GM18858 (cell line): ENCODE measurements at regions not wholly inside any gene's neighbourhood (a gene's known extent, or its start where the extent isn't known, plus 50 kb on each side); places are given as distances from the start of the nearest gene placed in this dataset.
"Not testable (repeated sequence)": the region's sequence is repeated elsewhere in the genome, so short reads cannot be mapped to it uniquely, and the experiment has no call there.

Experiments used
- ATAC-seq: cut with Tn5 transposase; IDR thresholded peaks from one replicate; pipeline ENCODE4 v1.9.1; 2021; ENCODE audit not compliant: unreplicated experiment

DNA sequence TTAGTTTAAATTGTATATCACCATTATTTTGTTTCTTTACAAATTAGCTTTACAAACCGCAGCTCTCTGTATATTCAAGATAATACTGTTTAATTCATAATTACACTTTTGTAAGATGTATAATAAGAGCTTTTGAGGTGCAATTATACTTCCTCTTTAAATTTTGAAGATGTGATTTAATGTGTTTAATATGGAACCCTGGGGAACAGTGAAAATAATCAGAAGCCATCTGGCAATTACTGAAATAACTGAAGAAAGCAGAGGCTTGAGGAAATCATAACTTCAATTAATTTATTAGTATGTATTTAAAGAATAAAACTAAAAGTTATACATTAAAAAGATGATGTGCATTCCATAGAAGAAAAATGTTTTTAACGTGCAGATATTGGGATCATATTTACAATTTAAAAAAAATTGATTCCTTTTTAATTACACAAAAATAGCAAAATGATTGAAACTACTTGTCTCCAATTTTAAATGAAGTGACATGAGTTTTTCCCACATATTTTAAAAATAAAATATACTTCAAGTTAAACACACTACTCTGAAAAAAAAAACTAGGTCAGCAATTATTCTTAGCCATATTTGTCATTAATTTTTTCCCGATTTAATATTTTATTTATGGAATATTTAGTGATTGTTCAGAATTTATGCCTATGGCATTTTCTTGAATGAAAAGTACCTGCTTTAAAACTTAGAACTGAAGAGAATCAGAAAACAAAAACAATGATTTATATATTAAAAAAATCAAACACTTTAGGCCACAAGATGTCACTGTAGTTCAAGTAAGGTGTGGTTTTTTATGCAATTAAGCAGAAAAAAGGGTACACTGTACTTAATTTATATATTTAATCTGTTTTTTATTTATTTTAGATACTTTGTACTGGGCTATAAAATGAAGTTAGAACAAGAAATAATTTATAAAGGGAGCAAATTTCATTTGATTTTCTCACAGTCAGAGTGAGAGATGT, 942.7 kb upstream of the NDST4 start:
- no peak for ATAC-seq

DNA sequence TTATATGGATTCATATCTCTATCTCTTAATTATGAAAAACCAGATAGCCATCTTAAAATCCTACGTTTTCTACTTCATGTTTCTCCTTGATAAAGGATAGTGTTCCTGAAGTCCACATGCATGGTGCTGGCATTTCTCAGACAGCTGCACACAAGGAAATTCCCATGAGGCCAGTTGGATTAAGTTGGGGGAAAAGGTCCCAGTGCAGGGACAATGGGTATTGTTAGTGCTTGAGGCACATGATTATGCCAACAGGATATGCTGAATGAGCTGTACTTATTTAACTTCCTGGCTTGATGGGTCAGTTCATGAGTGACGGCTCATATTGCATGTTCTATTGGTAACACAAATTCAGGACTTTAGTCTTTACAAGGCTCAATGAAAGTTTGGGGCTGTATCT, 913.9 kb upstream of the NDST4 start:
- no peak for ATAC-seq

DNA sequence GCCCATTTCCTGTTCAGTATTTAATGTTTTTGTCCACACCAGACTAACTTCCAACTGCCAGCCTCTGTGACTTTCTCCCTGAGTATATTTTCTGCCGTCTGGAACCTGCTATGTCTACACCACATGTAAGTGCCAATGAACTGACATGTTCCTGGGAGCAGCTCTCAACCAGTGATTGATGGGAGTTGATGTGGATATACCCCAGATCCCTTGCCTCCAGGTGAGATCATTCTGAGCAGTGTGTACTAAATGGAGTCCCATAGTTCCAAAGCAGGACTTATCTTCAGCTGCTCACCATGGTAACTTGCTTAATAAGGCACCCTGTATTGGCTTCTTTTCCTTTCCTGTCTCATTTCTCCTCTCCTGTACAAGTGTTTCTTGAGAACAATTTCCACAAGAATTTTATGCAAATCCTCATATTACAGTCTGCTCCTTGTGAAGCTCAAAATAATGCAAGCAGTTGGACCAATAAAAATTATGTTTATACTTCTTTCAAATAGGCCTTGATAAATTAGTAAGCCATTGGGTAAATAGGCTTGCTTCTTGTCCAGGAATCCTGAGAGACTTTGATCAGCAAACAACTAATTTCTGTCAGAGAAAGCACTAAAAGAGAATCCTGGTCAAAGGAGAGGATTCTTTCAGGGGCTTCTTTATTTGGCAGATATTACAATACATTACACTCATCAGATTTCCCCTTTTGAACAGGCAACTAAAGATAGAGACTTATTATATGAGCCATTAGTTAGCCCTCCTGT, 911.7 kb upstream of the NDST4 start:
- no peak for ATAC-seq

DNA sequence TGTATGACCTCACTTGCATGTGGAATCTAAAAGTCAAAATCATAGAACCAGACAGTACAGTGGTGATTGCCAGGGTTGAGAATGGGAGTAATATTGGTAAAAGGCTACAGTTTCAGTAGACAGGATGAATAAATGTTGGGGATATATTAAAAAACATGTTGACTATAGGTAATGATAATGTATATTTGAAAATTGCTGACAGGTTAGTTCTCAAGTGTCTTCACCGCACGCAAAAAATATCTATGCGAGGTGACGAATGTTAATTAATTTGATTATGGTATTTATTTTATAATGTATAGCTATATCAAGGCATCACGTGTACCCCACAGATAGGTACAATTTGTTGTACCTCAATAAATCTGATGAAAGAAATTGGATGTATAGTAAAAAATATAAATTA, 909.6 kb upstream of the NDST4 start:
- ATAC-seq: no peak

DNA sequence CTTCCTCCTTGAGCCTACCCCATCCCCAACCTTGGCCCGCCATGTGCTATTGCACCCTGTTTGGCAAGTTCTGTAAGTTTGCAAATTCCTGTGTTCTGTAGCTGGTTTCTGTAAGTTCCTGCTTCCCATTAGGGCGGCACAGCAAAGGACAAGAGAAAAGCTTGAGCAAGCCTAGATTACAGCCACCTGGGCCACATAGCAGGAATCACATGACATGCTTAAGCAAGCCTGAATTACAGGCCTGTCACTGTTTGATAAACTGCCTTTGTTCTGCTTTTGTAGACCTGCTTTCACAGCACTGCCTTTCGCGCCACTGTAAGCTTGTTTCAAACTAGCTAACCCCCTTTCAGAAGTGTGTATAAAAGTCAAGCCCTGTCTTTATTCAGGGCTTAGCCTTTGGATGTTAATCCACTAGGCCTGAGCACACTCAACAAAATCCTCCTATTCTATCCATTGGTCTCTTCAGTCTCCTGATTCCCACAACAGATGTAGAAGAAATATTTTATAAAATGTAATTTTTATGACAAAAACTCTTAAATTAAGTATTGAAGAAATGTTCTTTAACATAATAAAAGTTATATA, 906.8 kb upstream of the NDST4 start:
- no peak for ATAC-seq

DNA sequence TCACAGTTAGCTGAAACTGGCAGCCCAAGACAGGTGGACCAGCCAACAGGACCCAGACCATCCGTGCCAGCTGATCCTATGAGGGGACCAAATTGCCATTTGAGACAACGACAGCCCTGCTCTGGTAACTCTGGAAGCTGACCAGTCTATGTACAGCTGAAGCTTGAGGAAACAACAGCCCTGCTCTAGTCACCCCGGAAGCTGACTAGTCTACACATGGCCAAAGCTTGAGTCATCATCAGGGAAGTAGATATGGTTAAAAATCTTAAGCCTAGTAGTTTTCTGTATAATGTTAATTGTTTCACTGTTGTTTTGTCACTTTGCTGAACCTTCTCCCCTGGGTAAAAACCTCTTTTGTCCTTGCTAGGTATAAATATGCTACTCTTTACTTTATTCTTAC, 905.4 kb upstream of the NDST4 start:
- ATAC-seq: no peak

DNA sequence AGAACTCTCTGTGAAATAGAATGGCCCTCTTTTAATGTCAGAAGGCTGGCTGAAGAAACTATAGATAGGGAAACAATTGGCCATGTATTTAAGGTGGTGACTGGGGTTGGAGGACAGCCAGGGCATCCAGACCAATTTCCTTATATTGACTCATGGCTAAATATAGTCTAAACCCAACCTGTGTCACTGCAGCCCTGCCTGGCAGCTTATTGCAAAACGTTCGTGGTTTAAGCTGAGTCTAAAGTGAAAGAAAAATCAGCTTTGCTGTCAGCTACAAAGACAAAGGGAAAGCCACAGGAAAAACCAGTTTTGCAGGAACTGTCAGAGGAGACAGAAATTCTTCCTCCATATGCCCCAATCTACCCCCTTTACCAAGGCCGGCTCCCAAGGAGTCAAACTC, 902.8 kb upstream of the NDST4 start:
- ATAC-seq: no peak

DNA sequence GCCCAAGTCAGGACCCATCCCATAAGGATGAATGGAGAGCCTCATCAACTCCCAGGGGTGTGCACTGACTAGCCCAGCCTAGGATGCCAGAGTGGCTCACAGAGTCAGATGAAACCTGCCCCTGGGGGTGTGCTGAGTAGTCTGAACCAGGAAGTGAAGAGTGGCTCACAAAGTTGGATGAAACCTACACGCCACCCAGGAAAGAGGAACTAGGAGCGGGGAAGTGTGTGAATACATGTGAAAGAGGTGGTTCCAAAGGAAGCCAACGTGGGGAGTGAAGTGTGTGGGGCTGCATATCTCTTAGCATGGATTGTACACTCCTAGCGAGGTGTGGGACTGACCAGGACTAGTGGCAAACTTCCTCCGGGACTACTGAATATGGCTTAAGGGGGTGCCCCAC, 902.1 kb upstream of the NDST4 start:
- no peak for ATAC-seq

DNA sequence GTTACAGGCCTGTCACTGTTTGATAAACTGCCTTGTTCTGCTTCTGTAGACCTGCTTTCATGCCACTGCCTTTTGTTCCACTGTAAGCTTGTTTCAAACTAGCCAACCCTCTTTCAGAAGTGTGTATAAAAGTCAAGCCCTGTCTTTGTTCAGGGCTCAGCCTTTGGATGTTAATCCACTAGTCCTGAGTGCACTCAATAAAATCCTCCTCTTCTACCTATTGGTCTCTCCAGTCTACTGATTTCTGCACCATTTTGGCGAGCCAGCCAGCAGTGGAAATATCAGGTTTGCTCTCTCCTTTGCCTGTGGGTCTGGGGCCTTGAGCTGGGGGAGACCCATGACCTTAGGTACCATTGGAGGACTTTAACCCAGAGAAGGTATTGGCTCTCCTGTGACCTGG, 901.6 kb upstream of the NDST4 start:
- no peak for ATAC-seq

DNA sequence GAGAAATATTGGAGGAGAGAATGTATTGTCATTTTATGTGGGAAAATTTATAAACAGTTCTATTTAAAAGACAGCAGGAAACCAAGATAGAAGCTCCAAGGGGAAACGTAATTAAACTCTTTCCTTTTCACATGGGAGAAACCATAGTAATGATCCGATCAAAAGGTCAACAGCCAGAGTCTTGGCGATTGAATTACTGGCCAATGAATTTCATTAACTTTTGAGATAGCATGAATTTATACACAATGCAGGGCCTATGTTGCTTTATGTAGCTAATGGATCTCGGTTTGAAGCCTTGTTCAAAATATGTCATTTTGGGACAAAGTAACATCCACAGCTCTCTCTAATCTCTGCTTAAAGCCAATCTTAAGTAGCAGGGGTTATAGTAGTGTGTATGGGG, 897.5 kb upstream of the NDST4 start:
- ATAC-seq: no peak

DNA sequence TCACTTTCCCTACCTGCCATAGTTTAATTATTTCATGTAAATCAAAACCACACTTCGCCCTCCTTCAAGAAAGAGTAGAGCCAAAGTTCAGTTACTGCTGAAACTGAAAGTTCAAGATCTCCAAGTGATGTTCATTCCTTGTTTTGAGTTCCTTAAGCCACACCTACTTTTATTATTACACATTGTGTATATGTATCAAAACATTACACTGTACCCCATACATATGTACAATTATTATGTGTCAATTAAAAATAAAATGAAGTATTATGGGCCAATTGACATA, 892.3 kb upstream of the NDST4 start:
- ATAC-seq: no peak

DNA sequence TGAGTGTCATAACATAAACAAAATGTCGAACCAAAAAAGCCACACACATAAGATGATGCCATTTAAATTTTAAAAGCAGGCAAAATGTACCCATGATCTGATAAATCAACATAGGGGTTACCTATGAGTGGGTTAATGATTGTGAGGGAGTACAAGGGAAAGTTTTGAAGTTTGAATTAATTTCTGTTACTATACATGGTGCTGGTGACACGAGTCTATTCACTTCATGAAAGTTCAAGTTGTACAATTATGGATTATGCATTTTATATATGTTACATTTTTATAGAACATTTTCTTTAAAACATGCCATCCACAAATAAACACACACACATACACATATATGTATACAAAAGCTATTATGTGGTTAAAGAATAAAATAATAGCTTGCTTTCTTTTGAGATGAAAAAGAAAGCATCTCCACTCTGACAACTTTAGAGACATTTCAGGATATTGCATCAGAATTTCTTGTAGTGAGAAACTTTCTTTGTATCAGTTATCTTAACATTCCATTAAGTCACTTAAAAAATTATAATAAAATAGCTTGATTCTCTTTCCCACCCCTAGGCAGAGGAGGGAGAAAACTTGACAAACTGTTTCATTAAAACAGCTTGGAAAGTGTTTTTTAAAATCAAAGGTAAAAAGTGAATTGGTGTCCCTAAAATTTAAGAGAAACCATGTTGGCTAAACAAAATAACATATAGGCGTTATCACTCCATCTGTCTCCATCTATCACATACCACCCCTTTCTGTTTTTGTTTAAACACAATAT, 891.8 kb upstream of the NDST4 start:
- ATAC-seq: no peak

DNA sequence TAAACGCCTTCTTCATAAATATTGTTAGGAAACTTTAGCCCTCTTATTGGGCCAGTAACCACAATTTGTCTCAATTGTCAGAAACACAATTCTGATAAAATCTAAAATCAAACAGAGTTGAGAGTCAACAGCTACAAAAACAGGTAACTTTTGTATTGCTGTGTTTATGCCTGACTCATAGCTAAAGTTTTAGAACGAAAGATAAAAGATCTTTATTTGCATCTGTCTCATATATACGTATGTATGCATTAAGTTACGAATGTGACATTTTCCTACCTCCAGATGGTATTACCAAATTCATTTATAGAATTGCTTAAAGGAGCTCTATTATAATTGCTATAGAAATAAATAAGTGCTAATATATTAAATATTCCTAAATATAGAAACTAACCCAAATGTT, 887.9 kb upstream of the NDST4 start:
- no peak for ATAC-seq

DNA sequence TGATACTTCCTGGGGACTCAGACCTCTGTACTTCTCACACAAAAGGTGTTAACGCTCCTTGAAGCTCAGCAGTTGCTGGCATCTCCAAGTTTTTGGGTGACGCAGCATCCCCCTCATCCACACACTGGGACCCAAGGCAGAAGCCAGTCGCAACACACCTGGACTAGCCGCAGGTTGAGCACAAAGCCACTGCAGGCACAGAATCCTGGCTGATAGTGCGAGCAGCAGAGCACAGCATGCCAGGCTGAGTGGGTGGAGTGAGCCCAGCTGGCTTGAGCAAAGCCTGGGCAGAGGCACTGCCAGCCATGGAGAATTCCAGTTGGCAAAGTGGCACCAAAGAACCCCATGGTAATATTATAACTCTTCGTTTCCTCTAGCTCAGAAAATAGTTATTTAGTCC, 873.2 kb upstream of the NDST4 start:
- ATAC-seq: no peak

DNA sequence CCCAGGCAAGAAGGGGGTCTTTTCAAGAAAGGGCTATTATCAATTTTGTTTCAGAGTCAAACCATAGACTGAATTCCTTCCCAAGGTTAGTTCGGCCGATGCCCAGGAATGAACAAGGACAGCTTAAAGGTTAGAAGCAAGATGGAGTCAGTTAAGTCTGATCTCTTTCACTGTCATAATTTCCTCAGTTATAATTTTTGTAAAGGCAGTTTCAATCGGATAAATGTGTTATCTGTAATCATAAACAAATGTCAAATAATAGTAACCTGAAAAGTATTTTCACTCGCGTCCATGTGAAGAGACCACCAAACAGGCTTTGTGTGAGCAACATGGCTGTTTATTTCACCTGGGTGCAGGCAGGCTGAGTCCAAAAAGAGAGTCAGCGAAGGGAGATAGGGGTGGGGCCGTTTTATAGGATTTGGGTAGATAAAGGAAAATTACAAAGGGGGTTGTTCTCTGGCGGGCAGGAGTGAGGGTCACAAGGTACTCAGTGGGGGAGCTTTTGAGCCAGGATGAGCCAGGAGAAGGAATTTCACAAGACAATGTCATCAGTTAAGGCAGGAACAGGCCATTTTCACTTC, 862.1 kb upstream of the NDST4 start:
- not testable (repeated sequence) for ATAC-seq

DNA sequence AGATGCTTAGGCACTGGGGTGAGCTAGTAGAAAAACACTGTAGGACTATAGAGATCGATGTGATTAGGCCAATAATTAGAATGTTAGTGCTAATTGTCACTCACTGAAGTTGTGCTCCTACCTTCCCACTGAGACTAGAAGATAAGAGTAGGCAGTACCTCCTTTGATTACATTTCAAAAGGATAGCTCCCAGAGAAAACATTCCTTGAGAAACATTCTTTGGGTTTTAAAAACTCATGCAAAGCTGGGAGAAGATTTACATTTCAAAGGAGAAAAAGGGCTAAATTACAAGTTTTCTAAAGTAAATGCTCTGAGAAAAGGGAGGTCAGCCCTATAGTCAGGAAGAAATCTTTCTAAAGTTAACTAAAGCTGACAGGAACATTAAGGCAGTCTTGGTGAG, 860.3 kb upstream of the NDST4 start:
- no peak for ATAC-seq

DNA sequence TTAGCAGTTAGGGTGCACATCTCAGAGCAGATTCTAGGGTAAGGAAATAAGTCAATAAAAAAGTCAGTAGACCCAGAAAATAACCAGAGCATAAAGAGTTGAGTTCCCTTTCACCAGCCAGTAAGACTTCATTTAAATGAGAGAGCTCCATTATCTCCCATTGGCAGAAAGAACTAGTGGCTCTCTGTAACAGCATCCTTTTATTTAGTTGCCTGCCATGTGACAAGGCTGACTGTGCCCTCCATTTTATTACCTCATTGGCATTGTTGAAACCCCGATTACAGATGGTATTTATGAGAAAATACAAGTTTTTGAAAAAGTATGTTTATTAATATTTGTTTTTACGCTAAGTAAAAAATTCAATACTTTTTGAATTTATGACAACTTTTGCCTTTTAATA, 859.5 kb upstream of the NDST4 start:
- ATAC-seq: no peak

DNA sequence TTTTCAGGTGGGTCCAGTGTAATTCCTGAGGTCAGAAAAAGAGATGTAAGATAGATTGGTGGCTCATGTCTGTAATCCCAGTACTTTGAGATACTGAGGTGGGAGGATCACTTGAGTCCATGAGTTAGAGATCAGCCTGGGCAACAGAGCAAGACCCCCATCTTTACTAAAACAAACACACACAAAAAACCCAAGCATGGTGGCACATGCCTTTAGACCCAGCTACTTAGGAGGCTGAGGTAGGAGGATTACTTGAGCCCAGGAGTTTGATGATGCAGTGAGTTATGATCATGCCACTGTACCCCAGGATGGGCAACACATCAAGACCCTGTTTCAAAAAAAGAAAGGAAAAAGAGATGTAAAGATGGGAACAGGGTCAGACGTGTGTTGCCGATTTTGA, 857.4 kb upstream of the NDST4 start:
- no peak for ATAC-seq

DNA sequence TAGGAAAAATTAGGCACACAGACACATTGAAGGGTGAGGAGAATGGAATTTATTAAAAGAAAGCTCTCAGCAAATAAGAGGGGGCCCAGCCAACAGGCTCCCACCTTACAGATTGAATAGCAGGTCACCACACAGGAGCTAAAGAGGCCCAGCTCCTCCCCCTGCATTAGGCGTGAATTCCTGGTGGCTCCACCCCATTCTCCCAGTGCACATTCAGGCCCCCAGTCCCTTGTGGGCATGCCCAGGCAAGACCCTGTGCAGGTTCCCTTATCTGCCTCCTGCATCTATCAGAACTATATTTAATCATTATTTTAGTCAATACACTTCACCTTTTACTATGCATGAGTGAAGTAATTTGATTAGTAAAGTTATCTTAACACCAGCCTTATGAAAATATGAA, 856.3 kb upstream of the NDST4 start:
- no peak for ATAC-seq

DNA sequence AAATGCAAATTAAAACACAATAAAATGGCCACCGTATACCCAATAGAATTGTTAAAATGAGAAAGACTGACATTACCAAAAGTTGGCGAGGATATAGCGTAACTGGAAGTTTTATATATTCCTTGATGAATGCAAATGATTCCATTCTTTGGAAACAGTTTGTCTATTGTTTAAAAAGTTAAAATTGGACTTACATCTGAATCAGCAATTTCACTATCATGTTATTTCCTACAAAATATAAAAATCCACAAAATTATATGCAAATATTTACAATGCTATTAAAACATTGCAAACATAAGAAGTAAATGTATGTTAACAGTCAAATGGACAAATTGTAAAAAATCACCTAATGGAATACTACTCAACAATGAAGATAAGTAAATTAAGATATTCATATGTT, 852.2 kb upstream of the NDST4 start:
- no peak for ATAC-seq
